ENCODE measurements at regions not wholly inside any gene's neighbourhood (a gene's known extent, or its start where the extent isn't known, plus 50 kb on each side); places are given as distances from the start of the nearest gene placed in this dataset.

GRCh38 chr16:51967646-51968045 lies 579.3 kb downstream of the TOX3 start:
- TF ChIP-seq CEBPB (IDR thresholded peaks at IDR 0.05) (no peak), NFIC (IDR thresholded peaks at IDR 0.05) (no peak), EGR1 (IDR thresholded peaks at IDR 0.05) (no peak), CREB1 (IDR thresholded peaks at IDR 0.05; ENCODE audit: low read depth) (no peak), USF1 (IDR thresholded peaks at IDR 0.05) (no peak), EP300 (IDR thresholded peaks at IDR 0.05; ENCODE audit: borderline replicate concordance) (no peak), REST (IDR thresholded peaks at IDR 0.05; ENCODE audit: low read depth) (no peak), TEAD4 (IDR thresholded peaks at IDR 0.05) (no peak), FOXM1 (IDR thresholded peaks at IDR 0.05; ENCODE audit: borderline replicate concordance, low read depth) (no peak), ZBTB7A (IDR thresholded peaks at IDR 0.05; ENCODE audit: low read depth) (no peak)

GRCh38 chr16:51960931-51961330 lies 586.0 kb downstream of the TOX3 start:
- TF ChIP-seq TAF1 (IDR thresholded peaks at IDR 0.05; ENCODE audit: low read depth), result no peak
- TF ChIP-seq CREB1 (IDR thresholded peaks at IDR 0.05; ENCODE audit: low read depth), result no peak
- TF ChIP-seq EP300 (IDR thresholded peaks at IDR 0.05; ENCODE audit: borderline replicate concordance), result no peak
- TF ChIP-seq MAX (IDR thresholded peaks at IDR 0.05), result no peak
- no peak for TF ChIP-seq REST (IDR thresholded peaks at IDR 0.05; ENCODE audit: low read depth)
- TF ChIP-seq FOXM1 (IDR thresholded peaks at IDR 0.05; ENCODE audit: borderline replicate concordance, low read depth), result no peak
- no peak for TF ChIP-seq TEAD4 (IDR thresholded peaks at IDR 0.05)
- no peak for TF ChIP-seq EGR1 (IDR thresholded peaks at IDR 0.05)
- TF ChIP-seq USF1 (IDR thresholded peaks at IDR 0.05), result no peak
- TF ChIP-seq TCF12 (IDR thresholded peaks at IDR 0.05; ENCODE audit: low read depth), result no peak
- no peak for TF ChIP-seq NFIC (IDR thresholded peaks at IDR 0.05)
- TF ChIP-seq ZBTB7A (IDR thresholded peaks at IDR 0.05; ENCODE audit: low read depth), result no peak
- no peak for TF ChIP-seq CEBPB (IDR thresholded peaks at IDR 0.05)
- no peak for TF ChIP-seq YY1 (IDR thresholded peaks at IDR 0.05; ENCODE audit: low read depth)
- TF ChIP-seq RAD21 (IDR thresholded peaks at IDR 0.05; ENCODE audit: low read depth), result no peak

- no peak for TF ChIP-seq EP300 (IDR thresholded peaks at IDR 0.05; ENCODE audit: borderline replicate concordance)
Observed at GRCh38 chr16:51953286-51953985, 593.5 kb downstream of the TOX3 start.

GRCh38 chr16:51952500-51952899 lies 594.4 kb downstream of the TOX3 start:
- no peak for TF ChIP-seq USF1 (IDR thresholded peaks at IDR 0.05)

GRCh38 chr16:51951668-51952298 lies 595.2 kb downstream of the TOX3 start:
- TF ChIP-seq REST (IDR thresholded peaks at IDR 0.05; ENCODE audit: low read depth) (no peak), CEBPB (IDR thresholded peaks at IDR 0.05) (no peak), ZBTB7A (IDR thresholded peaks at IDR 0.05; ENCODE audit: low read depth) (no peak), USF1 (IDR thresholded peaks at IDR 0.05) (no peak), FOXM1 (IDR thresholded peaks at IDR 0.05; ENCODE audit: borderline replicate concordance, low read depth) (no peak), TEAD4 (IDR thresholded peaks at IDR 0.05) (no peak), EP300 (IDR thresholded peaks at IDR 0.05; ENCODE audit: borderline replicate concordance) (no peak)
